Endothelial cell of hepatic sinusoid (primary cell): ENCODE measurements at regions not wholly inside any gene's neighbourhood (a gene's known extent, or its start where the extent isn't known, plus 50 kb on each side); places are given as distances from the start of the nearest gene placed in this dataset.

ENCODE experiments used
- in situ Hi-C: cut with HindIII; loops from 2 replicates; pipeline ENCODE4 v1.10.0; 2017; ENCODE audit warnings: low sequenced_read_pairs

- in situ Hi-C loops = no loop called here
These were observed 54.4 kb upstream of the PIK3R1 start for GRCh38 chr5:68161156-68161555.

- in situ Hi-C loops = no loop called here
These were observed 56.2 kb upstream of the PIK3R1 start for GRCh38 chr5:68159224-68159951.

- in situ Hi-C loops = no loop called here
These were observed 59.6 kb upstream of the PIK3R1 start for GRCh38 chr5:68155940-68156339.

DNA sequence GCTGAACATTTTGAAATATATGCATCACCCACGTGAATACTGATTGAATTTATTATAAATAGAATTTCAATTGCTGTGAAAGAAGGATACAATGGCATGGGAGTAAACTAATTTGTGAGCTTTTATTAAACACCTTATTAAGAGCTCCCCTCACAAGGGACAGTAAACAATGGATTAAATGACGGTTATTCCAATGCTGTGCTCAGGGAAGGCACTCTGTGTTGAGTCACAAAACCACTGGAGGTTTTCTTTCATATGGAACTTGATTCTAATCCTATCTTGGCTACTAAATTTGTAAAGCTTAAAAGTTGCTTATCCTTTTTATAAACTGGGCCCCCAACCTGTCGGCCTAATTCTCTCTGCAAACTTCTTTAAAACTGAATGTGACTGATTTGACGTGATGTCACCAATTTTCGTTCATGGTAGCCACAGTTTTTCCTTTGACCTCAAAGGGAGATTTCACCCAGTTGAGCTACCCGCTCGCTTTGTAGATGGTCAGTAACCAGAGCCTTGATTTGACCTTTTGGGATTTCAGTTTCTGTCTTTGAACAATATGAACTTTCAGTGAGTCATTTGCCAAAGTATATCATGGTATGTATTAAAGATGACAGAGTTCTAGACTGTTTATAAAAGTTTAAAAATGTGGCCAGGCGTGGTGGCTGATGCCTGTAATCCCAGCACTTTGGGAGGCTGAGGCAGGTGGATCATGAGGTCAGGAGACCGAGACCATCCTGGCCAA is 61.3 kb upstream of the PIK3R1 start:
- in situ Hi-C loops = no loop called here

DNA sequence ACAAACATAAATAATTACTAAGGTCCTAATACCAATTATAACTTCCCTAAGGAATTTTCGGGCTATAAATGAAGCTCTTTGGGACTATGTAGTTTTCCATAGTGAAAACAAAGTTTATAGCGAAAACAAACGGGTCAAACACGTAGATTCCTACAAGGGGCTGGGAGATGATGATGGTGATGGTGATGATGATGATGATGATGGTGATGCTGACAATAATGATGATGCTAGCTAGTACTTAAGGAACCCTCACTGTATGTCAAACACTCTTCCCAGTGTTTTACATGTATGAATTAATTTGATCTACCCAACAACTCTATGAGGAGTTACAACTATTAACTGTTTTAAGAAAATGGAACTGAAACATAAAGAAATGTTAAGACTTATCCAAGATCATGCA is 63.7 kb upstream of the PIK3R1 start:
- in situ Hi-C loops = no loop called here

GRCh38 chr5:68149189-68149588 is 66.4 kb upstream of the PIK3R1 start:
- in situ Hi-C loops = no loop called here

DNA sequence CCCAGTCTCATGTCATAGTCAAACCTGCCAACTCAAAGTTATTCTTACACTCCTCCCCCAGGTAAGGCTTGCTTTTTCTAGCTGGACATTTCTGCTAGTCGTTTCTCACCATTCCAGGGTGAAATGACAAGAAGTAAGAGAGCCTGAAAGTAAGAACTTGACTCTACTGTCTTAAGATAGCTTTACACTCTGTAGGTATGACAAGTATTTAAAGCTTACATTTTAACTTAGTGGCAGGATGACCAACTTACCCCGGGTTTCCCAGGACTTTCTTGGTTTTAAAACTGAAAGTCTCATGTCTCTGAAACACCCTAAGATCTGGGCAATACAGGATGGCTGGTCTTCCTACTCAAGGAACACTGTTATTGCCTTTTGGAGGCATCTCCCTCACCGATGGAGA is 67.5 kb upstream of the PIK3R1 start:
- in situ Hi-C loops = no loop called here

DNA sequence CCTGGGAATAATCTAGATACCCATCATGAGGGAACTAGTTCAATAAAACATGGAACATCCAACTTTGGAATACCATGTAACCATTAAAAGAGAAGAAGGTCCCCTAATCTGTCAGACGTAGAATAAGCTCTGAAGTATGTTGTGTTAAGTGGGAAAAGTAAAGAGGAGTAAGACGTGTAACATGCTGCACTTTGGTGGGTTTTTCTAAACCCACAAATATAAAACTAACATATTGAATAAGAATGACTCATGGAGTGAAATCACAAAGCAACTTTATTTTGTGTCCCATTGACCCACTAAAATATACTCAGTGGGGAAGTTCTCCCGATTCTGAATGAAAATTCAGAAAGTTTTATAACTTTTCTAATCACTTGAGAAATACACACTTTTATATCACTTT is 67.9 kb upstream of the PIK3R1 start:
- in situ Hi-C loops = no loop called here

- in situ Hi-C loops = no loop called here
These were observed 74.1 kb upstream of the PIK3R1 start for GRCh38 chr5:68141494-68141893.

GRCh38 chr5:68140763-68141162 is 74.8 kb upstream of the PIK3R1 start:
- in situ Hi-C loops = no loop called here

DNA sequence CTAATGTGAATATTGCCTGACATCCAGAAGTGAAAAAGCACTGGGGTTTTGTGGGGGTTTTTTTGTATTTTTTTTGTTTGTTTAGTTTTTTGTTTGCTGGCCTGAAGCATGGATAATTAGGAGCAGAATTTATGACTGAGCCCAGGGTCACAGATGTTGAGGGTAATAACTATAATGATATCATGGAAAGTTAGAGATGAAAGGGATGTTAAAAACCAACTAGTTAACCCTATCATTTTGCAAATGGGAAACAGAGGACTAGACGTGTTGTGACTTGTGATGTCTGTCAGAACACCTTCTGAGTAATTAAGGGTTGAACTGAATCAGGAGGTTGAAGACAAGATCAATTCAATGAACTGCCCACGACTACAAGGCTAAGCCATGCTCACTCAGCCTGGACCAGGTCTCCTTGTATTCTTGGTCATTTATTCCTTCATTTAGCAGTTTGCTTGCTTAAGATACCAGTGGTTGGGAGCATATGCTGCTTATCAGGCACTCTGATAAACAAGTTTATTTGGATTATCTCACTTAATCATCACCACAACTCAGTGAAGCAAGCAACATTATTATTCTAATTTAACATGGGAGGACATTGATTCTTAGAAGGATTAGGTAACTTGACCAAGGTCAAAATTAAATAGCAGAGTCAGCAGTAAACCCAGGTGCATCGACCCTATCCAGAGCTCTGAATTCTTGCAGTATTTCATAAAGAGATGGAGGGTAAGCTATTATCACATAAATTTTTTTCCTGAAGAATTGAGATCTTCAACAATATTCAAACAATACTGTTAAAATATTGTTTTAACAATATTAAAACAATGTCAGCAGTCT is 75.7 kb upstream of the PIK3R1 start:
- in situ Hi-C loops = no loop called here

- in situ Hi-C loops = no loop called here
These were observed 77.9 kb upstream of the PIK3R1 start for GRCh38 chr5:68137511-68138140.

DNA sequence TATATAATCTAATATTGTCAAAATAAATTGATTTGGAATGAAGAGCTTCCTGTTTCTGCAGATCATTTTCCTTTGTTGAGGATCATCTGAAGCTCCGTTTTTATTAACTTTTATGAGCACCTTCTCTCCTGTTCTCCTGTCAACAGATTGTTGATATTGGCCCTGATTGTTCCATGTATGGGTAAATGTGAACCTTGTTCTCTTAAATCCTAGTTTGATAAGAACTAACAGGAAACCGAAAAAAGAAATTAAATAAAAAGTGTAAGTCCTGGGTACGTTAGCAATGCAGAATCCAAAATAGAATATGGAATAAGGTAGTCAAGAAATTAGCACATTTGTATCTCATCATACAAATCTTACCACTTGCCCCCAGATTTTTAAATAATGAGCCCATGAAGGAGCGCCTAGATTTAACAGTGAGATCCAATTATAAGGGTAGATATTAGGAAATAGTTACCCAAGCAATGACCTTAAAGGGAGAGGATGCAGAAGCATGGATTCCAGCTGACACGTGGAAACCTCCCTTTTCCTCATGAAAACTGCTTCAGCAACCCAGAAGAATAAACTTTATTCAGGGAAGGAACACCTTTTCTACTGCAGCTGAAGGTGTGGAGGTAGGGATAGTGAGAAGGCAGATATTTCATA is 80.8 kb upstream of the PIK3R1 start:
- in situ Hi-C loops = no loop called here

DNA sequence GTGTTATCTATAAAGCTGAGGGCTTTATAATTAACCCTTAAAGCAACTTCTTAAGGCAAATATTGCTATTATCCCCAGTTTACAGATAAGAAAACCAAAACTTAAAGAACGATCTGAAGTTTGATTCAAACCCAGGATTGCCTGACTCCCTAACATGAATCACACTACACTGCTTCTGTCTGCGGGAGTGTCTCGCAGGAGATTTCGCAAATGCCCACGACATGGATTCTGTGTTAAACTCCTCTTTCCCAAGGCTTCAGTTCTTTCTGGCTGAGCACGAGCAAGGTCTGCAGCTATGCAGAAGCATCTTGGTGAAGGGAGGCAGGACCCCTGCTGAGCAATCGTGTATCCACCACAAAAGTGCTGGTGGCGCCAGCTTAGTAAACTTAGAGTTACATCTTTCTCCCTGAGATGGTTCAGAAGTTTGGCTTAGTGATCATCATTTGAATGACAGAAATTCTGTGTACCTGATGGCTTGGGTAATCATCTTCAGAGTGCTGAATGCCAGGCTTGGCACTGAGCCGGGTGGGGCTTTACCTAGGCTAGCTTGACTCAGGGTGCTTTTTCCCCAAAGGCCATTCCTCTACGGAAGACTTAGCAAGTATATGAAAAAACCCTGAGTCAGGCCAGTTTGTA is 81.4 kb upstream of the PIK3R1 start:
- in situ Hi-C loops = no loop called here

DNA sequence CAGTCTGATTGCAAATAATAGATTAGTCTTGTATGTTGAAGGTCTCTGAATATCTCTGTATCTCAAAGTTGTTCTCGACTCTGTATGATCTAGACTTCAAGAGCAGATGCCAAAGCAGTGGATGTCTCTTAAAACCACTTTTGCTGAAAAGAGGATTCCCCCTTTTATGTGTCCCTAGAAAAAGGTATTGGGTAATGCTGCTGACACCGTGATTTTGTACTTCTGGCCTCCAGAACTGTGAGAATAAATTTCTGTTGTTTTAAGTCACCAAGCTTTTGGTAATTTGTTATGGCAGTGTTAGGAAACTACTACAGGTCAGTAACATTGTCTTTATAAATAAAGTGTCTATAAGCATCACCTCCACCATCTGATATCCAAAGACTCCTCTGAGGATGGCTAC is 85.3 kb upstream of the PIK3R1 start:
- in situ Hi-C loops = no loop called here

- in situ Hi-C loops = no loop called here
These were observed 86.2 kb upstream of the PIK3R1 start for GRCh38 chr5:68129364-68129763.

DNA sequence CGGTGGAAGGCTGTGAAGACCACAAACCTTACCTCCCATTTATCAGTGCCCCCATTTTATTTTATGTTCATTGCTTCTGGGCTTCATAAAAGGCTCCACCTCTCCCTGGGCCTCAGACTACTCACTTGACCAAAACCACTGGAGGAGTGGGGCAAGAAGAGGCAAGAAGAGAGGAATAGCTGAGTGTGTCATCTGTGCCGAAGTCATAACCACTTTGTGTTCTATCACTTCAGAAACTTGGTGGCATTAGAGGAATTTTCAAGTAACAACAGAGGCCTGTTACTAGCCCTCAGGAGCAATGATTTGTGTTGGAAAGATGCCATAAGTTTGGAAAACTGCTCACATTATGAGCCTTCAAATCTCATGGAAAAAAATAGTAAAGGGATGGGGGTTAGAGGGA is 88.7 kb upstream of the PIK3R1 start:
- in situ Hi-C loops = no loop called here

- in situ Hi-C loops = no loop called here
These were observed 92.9 kb upstream of the PIK3R1 start for GRCh38 chr5:68122439-68123328.

- in situ Hi-C loops = no loop called here
These were observed 98.6 kb upstream of the PIK3R1 start for GRCh38 chr5:68116868-68117411.
